ENCODE measurements at regions not wholly inside any gene's neighbourhood (a gene's known extent, or its start where the extent isn't known, plus 50 kb on each side); places are given as distances from the start of the nearest gene placed in this dataset.

DNA sequence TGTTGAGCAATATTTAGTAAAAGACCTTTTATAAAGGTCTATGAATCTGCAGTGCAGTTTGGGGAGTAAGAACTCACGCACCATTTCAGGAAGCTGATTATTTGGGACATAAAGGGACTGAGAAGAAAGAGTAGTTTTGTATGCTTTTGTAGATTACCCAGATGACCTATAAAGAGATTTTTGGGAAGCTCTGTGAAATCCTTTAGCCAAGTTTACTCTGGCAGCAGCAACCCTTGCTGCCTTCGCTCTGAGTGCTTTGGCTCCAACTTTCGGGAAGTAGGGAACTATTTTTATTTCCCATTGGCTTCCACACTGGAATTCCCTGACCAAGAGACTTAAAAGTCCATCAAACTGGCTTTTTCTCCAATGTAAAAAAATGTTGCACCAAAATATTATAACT lies 1110.1 kb upstream of the PHF14 start:
- H3K36me3 ChIP-seq (ENCODE audit: control insufficient read depth, insufficient read depth, low read length): no peaks in the 10 kb centered on the region
- no peaks in the 10 kb centered on the region for H3K4me1 ChIP-seq (ENCODE audit: control insufficient read depth, insufficient read depth, low read length)
- H3K9ac ChIP-seq (ENCODE audit: extremely low read depth, low read length, poor library complexity, severe bottlenecking): no peak overlapping the region
- no peak overlapping the region for H3K4me3 ChIP-seq (ENCODE audit: low read length)
- H3K27ac Mint-ChIP-seq: no peak overlapping the region
- H3K36me3 Mint-ChIP-seq (ENCODE audit: low read depth): no peaks in the 10 kb centered on the region
- no peak overlapping the region for H3K4me3 Mint-ChIP-seq
- H3K27ac ChIP-seq (ENCODE audit: low read depth, low read length): no peak overlapping the region
- no peak for DNase-seq
- H3K27me3 ChIP-seq (ENCODE audit: control insufficient read depth, insufficient read depth, low read length, poor library complexity, severe bottlenecking): no peaks in the 10 kb centered on the region
- no peaks in the 10 kb centered on the region for H3K9me3 ChIP-seq (ENCODE audit: control insufficient read depth, low read length)
- H3K27me3 Mint-ChIP-seq (ENCODE audit: insufficient read depth): no peaks in the 10 kb centered on the region
- no peaks in the 10 kb centered on the region for H3K9me3 Mint-ChIP-seq
- 96 to 100% methylated on average over 1 to 3 of the region's 3 CpGs for WGBS, 2 experiments (ENCODE audit: insufficient coverage in 1 of 2, insufficient read length in 1 of 2)
- TF ChIP-seq, protein P1, sequence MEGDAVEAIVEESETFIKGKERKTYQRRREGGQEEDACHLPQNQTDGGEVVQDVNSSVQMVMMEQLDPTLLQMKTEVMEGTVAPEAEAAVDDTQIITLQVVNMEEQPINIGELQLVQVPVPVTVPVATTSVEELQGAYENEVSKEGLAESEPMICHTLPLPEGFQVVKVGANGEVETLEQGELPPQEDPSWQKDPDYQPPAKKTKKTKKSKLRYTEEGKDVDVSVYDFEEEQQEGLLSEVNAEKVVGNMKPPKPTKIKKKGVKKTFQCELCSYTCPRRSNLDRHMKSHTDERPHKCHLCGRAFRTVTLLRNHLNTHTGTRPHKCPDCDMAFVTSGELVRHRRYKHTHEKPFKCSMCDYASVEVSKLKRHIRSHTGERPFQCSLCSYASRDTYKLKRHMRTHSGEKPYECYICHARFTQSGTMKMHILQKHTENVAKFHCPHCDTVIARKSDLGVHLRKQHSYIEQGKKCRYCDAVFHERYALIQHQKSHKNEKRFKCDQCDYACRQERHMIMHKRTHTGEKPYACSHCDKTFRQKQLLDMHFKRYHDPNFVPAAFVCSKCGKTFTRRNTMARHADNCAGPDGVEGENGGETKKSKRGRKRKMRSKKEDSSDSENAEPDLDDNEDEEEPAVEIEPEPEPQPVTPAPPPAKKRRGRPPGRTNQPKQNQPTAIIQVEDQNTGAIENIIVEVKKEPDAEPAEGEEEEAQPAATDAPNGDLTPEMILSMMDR (conservative IDR thresholded peaks at IDR 0.05): no peak
- H3K4me1 Mint-ChIP-seq: no peaks in the 10 kb centered on the region

DNA sequence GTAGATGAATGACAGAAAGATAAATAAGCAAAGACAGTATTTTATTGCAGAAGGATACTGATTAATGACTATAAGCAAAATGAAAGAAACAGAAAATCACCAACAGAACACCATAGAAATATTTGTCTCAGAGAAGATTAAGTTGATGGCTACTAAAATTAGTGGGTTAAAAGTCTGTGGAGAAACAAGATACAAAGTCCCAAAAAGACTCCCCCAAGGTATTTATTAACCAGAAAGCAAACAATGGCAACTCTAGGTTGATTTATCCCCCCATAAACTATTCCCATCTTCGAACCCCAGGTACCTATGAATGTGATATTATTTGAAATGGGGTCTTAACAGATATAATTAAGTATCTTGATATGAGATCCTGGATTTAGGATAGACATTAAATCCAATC lies 1104.5 kb upstream of the PHF14 start:
- no CpG with 5 or more reads among the region's 1 CpG for WGBS, 2 experiments (ENCODE audit: insufficient coverage in 1 of 2, insufficient read length in 1 of 2)
- no peaks in the 10 kb centered on the region for H3K36me3 ChIP-seq (ENCODE audit: control insufficient read depth, insufficient read depth, low read length)
- H3K4me3 Mint-ChIP-seq: no peak overlapping the region

DNA sequence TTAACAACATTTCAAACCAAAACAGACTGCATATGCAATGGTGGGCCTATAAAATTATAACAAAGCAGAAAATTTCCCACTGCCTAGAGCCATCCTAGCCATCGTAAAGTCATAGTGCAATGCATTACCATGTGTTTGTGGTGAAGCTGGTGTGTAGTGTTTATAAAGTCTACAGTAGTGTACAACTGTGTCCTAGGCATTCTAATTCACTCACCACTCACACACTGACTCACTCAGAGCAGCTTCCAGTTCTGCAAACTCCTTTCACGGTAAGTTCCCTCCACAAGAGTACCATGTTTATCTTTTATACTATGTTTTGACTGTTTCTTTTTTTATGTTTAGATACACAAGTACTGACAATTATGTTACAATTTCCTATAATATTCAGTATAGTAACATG lies 1104.1 kb upstream of the PHF14 start:
- H3K36me3 ChIP-seq (ENCODE audit: control insufficient read depth, insufficient read depth, low read length): no peaks in the 10 kb centered on the region
- H3K9me3 ChIP-seq (ENCODE audit: control insufficient read depth, low read length): no peaks in the 10 kb centered on the region
- no peak overlapping the region for H3K27ac ChIP-seq (ENCODE audit: low read depth, low read length)
- Mint-ChIP-seq H3K4me1 (no peaks in the 10 kb centered on the region), H3K36me3 (ENCODE audit: low read depth) (no peaks in the 10 kb centered on the region), H3K4me3 (no peak overlapping the region), H3K27ac (no peak overlapping the region), H3K9me3 (no peaks in the 10 kb centered on the region), H3K27me3 (ENCODE audit: insufficient read depth) (no peaks in the 10 kb centered on the region)
- no peaks in the 10 kb centered on the region for H3K4me1 ChIP-seq (ENCODE audit: control insufficient read depth, insufficient read depth, low read length)
- no peak for DNase-seq
- TF ChIP-seq, protein P1 (conservative IDR thresholded peaks at IDR 0.05): no peak
- WGBS, 2 experiments (ENCODE audit: insufficient coverage in 1 of 2, insufficient read length in 1 of 2): 100% methylated on average over 2 of the region's 2 CpGs; no CpG with 5 or more reads in 1 of the 2 experiments
- H3K4me3 ChIP-seq (ENCODE audit: low read length): no peak overlapping the region
- no peak overlapping the region for H3K9ac ChIP-seq (ENCODE audit: extremely low read depth, low read length, poor library complexity, severe bottlenecking)
- no peaks in the 10 kb centered on the region for H3K27me3 ChIP-seq (ENCODE audit: control insufficient read depth, insufficient read depth, low read length, poor library complexity, severe bottlenecking)

More for the DNA sequence above, 1104.5 kb upstream of the PHF14 start:
- H3K27ac Mint-ChIP-seq: no peak overlapping the region
- Histone ChIP-seq H3K9ac (ENCODE audit: extremely low read depth, low read length, poor library complexity, severe bottlenecking) (no peak overlapping the region), H3K27me3 (ENCODE audit: control insufficient read depth, insufficient read depth, low read length, poor library complexity, severe bottlenecking) (no peaks in the 10 kb centered on the region), H3K4me3 (ENCODE audit: low read length) (no peak overlapping the region), H3K27ac (ENCODE audit: low read depth, low read length) (no peak overlapping the region), H3K9me3 (ENCODE audit: control insufficient read depth, low read length) (no peaks in the 10 kb centered on the region), H3K4me1 (ENCODE audit: control insufficient read depth, insufficient read depth, low read length) (no peaks in the 10 kb centered on the region)
- H3K27me3 Mint-ChIP-seq (ENCODE audit: insufficient read depth): no peaks in the 10 kb centered on the region
- H3K36me3 Mint-ChIP-seq (ENCODE audit: low read depth): no peaks in the 10 kb centered on the region
- DNase-seq: no peak
- H3K4me1 Mint-ChIP-seq: no peaks in the 10 kb centered on the region
- H3K9me3 Mint-ChIP-seq: no peaks in the 10 kb centered on the region
- TF ChIP-seq, protein P1 (conservative IDR thresholded peaks at IDR 0.05): no peak
